ENCODE measurements at regions not wholly inside any gene's neighbourhood (a gene's known extent, or its start where the extent isn't known, plus 50 kb on each side); places are given as distances from the start of the nearest gene placed in this dataset.

GRCh38 chr6:132142768-132143167 lies 191.6 kb upstream of the CCN2 start:
- Histone ChIP-seq H3K27ac (peak overlapping the region; percentile 21 to 35), H3K9me3 (no peaks in the 10 kb centered on the region), H3K4me1 (peaks cover 0 to 31% (median 11%) of the 10 kb centered on the region in 4 donors), H3K4me3 (no peak overlapping the region), H3K36me3 (no peaks in the 10 kb centered on the region), H3K27me3 (no peaks in the 10 kb centered on the region)
- no peak for DNase-seq
- intact Hi-C loops (cut with DNase I; ENCODE audit: low total_unique reads): no loop called here
- TF ChIP-seq CTCF (IDR thresholded peaks at IDR 0.05): no peak

- Histone ChIP-seq H3K9me3 (no peaks in the 10 kb centered on the region), H3K36me3 (no peaks in the 10 kb centered on the region), H3K4me1 (peaks cover 0 to 31% (median 11%) of the 10 kb centered on the region in 4 donors), H3K27ac (peak overlapping the region; percentile 21 to 35), H3K4me3 (no peak overlapping the region), H3K27me3 (no peaks in the 10 kb centered on the region)
- intact Hi-C loops (cut with DNase I; ENCODE audit: low total_unique reads): no loop called here
- DNase-seq: no peak
- TF ChIP-seq CTCF (IDR thresholded peaks at IDR 0.05): no peak
Observed at GRCh38 chr6:132142308-132142707, 191.1 kb upstream of the CCN2 start.

- Histone ChIP-seq H3K27me3 (no peaks in the 10 kb centered on the region), H3K36me3 (no peaks in the 10 kb centered on the region), H3K4me1 (peaks cover 0 to 31% (median 11%) of the 10 kb centered on the region in 4 donors), H3K27ac (no peak overlapping the region), H3K4me3 (no peak overlapping the region), H3K9me3 (no peaks in the 10 kb centered on the region)
- intact Hi-C loops (cut with DNase I; ENCODE audit: low total_unique reads): no loop called here
- no peak for TF ChIP-seq CTCF (IDR thresholded peaks at IDR 0.05)
- DNase-seq: no peak
Observed at GRCh38 chr6:132140189-132140588, 189.0 kb upstream of the CCN2 start.

GRCh38 chr6:132139611-132140010 lies 188.4 kb upstream of the CCN2 start:
- no peaks in the 10 kb centered on the region for H3K9me3 ChIP-seq
- no peak for DNase-seq
- TF ChIP-seq CTCF (IDR thresholded peaks at IDR 0.05): no peak
- intact Hi-C loops (cut with DNase I; ENCODE audit: low total_unique reads): no loop called here
- H3K4me1 ChIP-seq: peaks cover 0 to 31% (median 11%) of the 10 kb centered on the region in 4 donors
- no peaks in the 10 kb centered on the region for H3K27me3 ChIP-seq
- no peak overlapping the region for H3K4me3 ChIP-seq
- no peaks in the 10 kb centered on the region for H3K36me3 ChIP-seq
- no peak overlapping the region for H3K27ac ChIP-seq

- H3K4me3 ChIP-seq: no peak overlapping the region
- no peaks in the 10 kb centered on the region for H3K36me3 ChIP-seq
- intact Hi-C loops (cut with DNase I; ENCODE audit: low total_unique reads): no loop called here
Observed at GRCh38 chr6:132136981-132137380, 185.8 kb upstream of the CCN2 start.

More at GRCh38 chr6:132136981-132137380, 185.8 kb upstream of the CCN2 start:
- no peak for TF ChIP-seq CTCF (IDR thresholded peaks at IDR 0.05)
- no peak overlapping the region for H3K27ac ChIP-seq
- H3K4me1 ChIP-seq: peaks cover 0 to 35% (median 22%) of the 10 kb centered on the region in 4 donors
- no peak for DNase-seq
- H3K9me3 ChIP-seq: no peaks in the 10 kb centered on the region
- H3K27me3 ChIP-seq: no peaks in the 10 kb centered on the region

Data from tibial artery (tissue), 4 donors.